NB4 (cell line): ENCODE measurements at regions not wholly inside any gene's neighbourhood (a gene's known extent, or its start where the extent isn't known, plus 50 kb on each side); places are given as distances from the start of the nearest gene placed in this dataset.

Experiments used
- MYC ChIP-seq: IDR thresholded peaks from 2 replicates; pipeline ENCODE4 v1.6.1; 2011; ENCODE audit warnings: low read depth, low read length
- POLR2A ChIP-seq: IDR thresholded peaks from 2 replicates; pipeline ENCODE4 v1.6.1; 2011; ENCODE audit warnings: mild to moderate bottlenecking; ENCODE audit not compliant: insufficient read length; ENCODE audit errors: extremely low read depth
- TF ChIP-seq, protein P1 (sequence below): IDR thresholded peaks from one replicate; pipeline ENCODE4 v1.5.1; 2012; ENCODE audit warnings: low read depth, low read length
- TF ChIP-seq, protein P2 (sequence below): IDR thresholded peaks from 2 replicates; pipeline ENCODE4 v1.6.1; 2011; ENCODE audit warnings: low read depth, low read length

DNA sequence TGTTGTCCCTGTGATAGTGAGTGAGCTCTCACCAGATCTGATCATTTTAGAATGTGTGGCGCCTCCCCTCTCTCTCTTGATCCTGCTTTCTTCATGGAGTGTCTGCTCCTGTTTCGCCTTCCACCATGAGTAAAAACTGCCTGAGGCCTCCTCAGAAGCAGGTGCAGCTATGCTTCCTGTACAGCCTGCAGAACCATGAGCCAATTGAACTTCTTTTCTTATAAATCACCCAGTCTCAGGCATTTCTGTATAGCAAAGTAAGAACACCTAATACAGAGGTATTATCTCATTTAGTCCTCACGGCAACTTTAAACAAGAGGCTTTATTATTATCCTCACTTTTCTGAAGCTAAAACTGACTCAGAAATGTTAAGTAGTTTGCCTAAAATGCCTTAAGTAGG lies 81.3 kb upstream of the BTG1 start:
- TF ChIP-seq, protein P1, sequence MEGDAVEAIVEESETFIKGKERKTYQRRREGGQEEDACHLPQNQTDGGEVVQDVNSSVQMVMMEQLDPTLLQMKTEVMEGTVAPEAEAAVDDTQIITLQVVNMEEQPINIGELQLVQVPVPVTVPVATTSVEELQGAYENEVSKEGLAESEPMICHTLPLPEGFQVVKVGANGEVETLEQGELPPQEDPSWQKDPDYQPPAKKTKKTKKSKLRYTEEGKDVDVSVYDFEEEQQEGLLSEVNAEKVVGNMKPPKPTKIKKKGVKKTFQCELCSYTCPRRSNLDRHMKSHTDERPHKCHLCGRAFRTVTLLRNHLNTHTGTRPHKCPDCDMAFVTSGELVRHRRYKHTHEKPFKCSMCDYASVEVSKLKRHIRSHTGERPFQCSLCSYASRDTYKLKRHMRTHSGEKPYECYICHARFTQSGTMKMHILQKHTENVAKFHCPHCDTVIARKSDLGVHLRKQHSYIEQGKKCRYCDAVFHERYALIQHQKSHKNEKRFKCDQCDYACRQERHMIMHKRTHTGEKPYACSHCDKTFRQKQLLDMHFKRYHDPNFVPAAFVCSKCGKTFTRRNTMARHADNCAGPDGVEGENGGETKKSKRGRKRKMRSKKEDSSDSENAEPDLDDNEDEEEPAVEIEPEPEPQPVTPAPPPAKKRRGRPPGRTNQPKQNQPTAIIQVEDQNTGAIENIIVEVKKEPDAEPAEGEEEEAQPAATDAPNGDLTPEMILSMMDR, result no peak
- TF ChIP-seq POLR2A, result no peak
- TF ChIP-seq MYC, result no peak
- TF ChIP-seq, protein P2, sequence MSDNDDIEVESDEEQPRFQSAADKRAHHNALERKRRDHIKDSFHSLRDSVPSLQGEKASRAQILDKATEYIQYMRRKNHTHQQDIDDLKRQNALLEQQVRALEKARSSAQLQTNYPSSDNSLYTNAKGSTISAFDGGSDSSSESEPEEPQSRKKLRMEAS, result no peak
